HFFc6 (cell line): ENCODE measurements at regions not wholly inside any gene's neighbourhood (a gene's known extent, or its start where the extent isn't known, plus 50 kb on each side); places are given as distances from the start of the nearest gene placed in this dataset.

ENCODE experiments used
- DNase-seq: peaks from one replicate; pipeline ENCODE4 v3.0.0-alpha.2; 2018
- H3K27ac Mint-ChIP-seq: 2 replicates; pipeline ENCODE4 v1.8.0; 2020; ENCODE audit warnings: mild to moderate bottlenecking, mixed read lengths
- H3K27me3 Mint-ChIP-seq: 2 replicates; pipeline ENCODE4 v1.8.0; 2021; ENCODE audit warnings: mild to moderate bottlenecking, moderate library complexity, mixed read lengths; ENCODE audit not compliant: insufficient read depth
- H3K36me3 Mint-ChIP-seq: 2 replicates; pipeline ENCODE4 v1.8.0; 2021; ENCODE audit warnings: low read depth, mixed read lengths
- H3K4me1 Mint-ChIP-seq: 2 replicates; pipeline ENCODE4 v1.8.0; 2020; ENCODE audit warnings: low read depth, mixed read lengths
- H3K4me3 Mint-ChIP-seq: 2 replicates; pipeline ENCODE4 v1.8.0; 2020; ENCODE audit warnings: mild to moderate bottlenecking, moderate library complexity, mixed read lengths
- H3K9me3 Mint-ChIP-seq: 2 replicates; pipeline ENCODE4 v1.8.0; 2020; ENCODE audit warnings: mild to moderate bottlenecking, mixed read lengths
- TF ChIP-seq, protein P1 (sequence below): fragments of 200-600 bp; sonication (generic); IDR thresholded peaks from 2 replicates; pipeline ENCODE4 v1.5.0; 2021; ENCODE audit warnings: antibody characterized with exemption, mild to moderate bottlenecking

DNA sequence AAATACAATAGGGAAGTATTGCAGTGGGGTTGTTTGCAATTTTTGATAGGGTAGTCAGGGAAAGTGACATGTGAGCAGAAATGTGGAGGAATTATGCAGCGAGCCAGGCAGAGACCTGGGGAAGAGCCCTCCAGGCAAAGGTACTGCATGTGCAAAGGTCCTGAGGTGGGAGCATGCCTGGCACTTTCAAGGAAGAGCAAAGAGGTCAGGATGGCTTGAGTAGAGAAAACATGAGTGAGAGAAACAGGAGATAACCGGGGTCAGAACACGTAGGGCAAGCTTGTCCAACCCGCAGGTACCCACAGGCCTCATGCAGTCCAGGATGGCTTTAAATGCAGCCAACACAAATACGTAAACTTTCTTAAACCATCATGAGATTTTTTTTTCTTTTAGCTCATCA is 71.0 kb downstream of the COQ2 start:
- DNase-seq, result no peak
- H3K4me3 Mint-ChIP-seq, result no peak overlapping the region
- H3K4me1 Mint-ChIP-seq, result peaks cover 5% of the 10 kb centered on the region; the same call in 1 of the 2 replicates
- H3K36me3 Mint-ChIP-seq, result peaks cover 10% of the 10 kb centered on the region
- peaks cover 6% of the 10 kb centered on the region for H3K27me3 Mint-ChIP-seq
- H3K27ac Mint-ChIP-seq, result no peak overlapping the region
- H3K9me3 Mint-ChIP-seq, result no peaks in the 10 kb centered on the region
- TF ChIP-seq, protein P1, sequence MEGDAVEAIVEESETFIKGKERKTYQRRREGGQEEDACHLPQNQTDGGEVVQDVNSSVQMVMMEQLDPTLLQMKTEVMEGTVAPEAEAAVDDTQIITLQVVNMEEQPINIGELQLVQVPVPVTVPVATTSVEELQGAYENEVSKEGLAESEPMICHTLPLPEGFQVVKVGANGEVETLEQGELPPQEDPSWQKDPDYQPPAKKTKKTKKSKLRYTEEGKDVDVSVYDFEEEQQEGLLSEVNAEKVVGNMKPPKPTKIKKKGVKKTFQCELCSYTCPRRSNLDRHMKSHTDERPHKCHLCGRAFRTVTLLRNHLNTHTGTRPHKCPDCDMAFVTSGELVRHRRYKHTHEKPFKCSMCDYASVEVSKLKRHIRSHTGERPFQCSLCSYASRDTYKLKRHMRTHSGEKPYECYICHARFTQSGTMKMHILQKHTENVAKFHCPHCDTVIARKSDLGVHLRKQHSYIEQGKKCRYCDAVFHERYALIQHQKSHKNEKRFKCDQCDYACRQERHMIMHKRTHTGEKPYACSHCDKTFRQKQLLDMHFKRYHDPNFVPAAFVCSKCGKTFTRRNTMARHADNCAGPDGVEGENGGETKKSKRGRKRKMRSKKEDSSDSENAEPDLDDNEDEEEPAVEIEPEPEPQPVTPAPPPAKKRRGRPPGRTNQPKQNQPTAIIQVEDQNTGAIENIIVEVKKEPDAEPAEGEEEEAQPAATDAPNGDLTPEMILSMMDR, result no peak

DNA sequence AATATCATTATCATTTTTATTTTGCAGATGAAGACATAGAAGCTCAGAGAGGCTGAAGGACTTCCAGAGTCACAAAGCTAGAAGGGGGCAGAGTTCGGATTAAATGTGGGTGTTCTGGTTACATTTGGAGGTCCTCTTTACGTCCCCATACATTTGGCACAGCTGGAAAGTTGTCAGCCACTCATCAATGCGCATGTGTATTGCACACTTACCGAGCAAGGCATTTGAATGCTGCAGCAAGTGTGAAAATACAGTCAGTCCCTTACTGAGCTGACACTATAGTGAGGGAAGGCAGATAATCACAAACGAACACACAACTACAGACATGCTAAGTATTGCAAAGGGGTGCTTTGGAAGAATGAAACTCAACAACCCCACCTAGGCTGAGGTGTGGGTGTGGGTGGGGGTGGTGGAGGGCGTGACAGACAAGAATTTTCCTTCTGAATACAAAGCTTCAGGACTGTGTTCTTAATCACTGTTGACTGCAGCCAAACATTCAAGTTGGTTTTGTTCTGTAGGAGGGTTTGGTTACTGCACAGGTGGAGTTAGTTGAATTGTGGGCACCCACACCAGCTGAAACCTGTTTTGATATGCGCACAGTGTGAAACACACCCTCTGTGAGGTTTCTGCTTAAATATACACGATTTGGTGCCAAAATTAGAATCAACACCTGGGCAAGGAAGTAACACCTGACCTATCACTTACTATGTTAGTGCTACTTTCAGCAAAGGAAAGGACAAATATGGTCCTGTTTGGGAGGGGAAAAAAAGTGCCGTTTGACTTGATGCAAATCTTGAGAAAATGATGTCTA is 72.4 kb downstream of the COQ2 start:
- H3K36me3 Mint-ChIP-seq, result peaks cover 10% of the 10 kb centered on the region
- TF ChIP-seq, protein P1, result no peak
- no peaks in the 10 kb centered on the region for H3K4me1 Mint-ChIP-seq
- no peak for DNase-seq
- no peak overlapping the region for H3K4me3 Mint-ChIP-seq
- H3K9me3 Mint-ChIP-seq, result no peaks in the 10 kb centered on the region
- no peak overlapping the region for H3K27ac Mint-ChIP-seq
- H3K27me3 Mint-ChIP-seq, result peaks cover 6% of the 10 kb centered on the region

DNA sequence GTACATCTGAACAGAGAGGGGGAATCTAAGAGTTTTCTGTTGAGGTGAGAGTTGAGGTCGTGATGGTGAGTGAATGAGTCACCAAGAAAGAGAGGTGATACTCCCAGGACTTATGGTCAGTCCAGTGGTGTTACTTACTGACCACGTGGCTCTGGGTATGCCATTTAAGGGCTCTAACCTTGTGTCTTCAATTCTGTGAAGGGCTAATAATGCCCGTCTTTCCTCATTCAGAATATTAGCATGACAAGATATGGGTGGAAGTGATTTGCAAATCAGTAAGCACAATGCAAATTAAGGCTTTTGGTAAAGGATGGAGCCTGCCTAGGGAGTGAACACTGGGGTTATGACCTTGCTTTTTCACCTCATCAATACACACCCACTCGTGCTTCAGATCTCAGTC is 75.2 kb downstream of the COQ2 start:
- Mint-ChIP-seq H3K9me3 (no peaks in the 10 kb centered on the region), H3K27ac (peak overlapping the region; percentile 86), H3K4me3 (peak overlapping the region; percentile 31), H3K36me3 (peaks cover 10% of the 10 kb centered on the region), H3K4me1 (no peaks in the 10 kb centered on the region), H3K27me3 (peaks cover 2% of the 10 kb centered on the region)
- TF ChIP-seq, protein P1, result no peak
- no peak for DNase-seq

DNA sequence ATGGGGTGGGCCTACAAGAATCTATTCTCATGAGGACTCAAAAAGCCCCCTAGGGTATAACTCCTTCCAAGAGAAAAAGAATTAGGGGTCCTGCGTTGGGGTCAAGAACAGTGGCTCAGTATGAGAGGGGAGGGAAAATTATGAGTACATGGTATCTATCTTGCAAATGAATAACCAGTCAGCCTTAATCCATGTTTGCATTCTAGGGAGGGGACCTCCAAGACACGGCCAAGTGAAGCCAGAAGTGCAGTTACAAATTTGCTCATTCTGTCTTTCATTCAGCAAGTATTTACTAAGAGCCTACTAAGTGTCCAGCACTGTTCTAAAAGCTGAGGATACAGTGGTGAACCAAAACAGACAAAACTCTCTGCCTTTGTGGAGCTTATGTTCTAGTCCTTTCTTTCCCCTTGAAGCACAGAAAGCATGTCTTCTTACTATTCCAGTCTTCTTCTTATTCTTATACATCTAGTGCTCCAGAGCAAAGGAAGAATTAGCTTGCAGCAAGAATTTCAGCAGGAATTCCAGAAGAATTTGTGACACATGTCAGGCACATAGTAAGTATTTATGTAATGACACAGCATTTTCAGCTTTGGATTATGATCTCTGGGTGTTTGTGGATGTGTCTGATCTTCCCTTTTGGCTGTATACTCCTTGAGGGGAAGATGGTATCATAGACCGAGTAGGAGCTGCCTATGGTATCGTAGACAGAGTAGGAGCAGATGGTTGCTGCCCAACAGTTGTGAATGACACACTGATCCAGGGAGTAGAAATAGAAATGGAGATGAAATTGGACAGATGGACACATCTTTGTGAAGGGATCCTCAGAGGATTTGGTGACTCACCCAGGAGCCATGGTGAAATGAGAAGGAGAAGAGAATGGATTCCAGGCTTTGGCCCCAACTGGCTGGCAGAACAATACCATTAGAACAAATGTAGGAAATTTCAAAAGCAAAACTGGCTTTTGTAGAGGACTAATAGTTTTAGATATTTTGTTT is 75.9 kb downstream of the COQ2 start:
- Mint-ChIP-seq H3K27ac (peak overlapping the region; percentile 86), H3K9me3 (no peaks in the 10 kb centered on the region), H3K36me3 (peaks cover 10% of the 10 kb centered on the region), H3K27me3 (peaks cover 2% of the 10 kb centered on the region), H3K4me1 (no peaks in the 10 kb centered on the region), H3K4me3 (peak overlapping the region; percentile 31)
- TF ChIP-seq, protein P1, result no peak
- peak; percentile 71 for DNase-seq

DNA sequence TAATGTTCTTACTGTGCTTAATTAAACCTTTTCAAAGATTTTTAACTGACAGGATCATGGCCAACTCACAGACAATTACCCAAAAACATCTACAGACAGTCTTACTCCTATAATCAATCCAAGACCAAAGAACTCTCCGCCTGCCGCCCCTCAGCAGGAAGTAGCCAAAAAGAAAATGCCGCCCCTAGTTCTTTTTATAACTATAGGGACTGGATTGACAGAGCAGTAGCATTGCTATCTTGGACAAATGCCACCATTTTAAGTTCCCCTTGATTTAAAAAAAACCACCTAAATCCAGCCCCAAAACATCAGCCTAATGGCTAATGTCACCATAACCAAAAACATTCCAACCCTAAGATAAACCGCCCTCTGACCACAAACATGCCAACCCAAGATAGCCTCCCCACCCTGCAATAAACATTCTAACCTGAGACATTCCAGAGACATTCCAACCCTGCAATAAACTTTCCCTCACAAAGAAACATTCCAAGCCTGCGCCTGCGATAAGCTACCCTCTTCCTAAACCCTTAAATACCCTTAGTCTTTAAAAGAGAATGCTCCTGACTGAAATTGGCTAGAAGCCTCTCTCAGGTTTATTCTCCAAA is 77.0 kb downstream of the COQ2 start:
- TF ChIP-seq, protein P1, result no peak
- peak overlapping the region; percentile 86 for H3K27ac Mint-ChIP-seq
- peak; percentile 56 for DNase-seq
- H3K36me3 Mint-ChIP-seq, result peaks cover 10% of the 10 kb centered on the region
- no peaks in the 10 kb centered on the region for H3K4me1 Mint-ChIP-seq
- H3K27me3 Mint-ChIP-seq, result no peaks in the 10 kb centered on the region; the same call in 1 of the 2 replicates
- H3K9me3 Mint-ChIP-seq, result no peaks in the 10 kb centered on the region
- H3K4me3 Mint-ChIP-seq, result peak overlapping the region; percentile 37
